HL-60 (cell line): ENCODE measurements at regions not wholly inside any gene's neighbourhood (a gene's known extent, or its start where the extent isn't known, plus 50 kb on each side); places are given as distances from the start of the nearest gene placed in this dataset.

ENCODE experiments used
- DNase-seq, 2 experiments: peaks; one replicate each; pipeline ENCODE4 v3.0.0-alpha.2; 2010 to 2020; ENCODE audit warnings: low read depth in 1 of 2, low spot score in 1 of 2
- H3K27ac ChIP-seq: fragments of 250-450 bp; sonication (Bioruptor Pico); replicated peaks from 2 replicates; pipeline ENCODE4 v1.5.1; 2020; ENCODE audit warnings: mild to moderate bottlenecking, moderate library complexity
- H3K27me3 ChIP-seq: fragments of 250-450 bp; sonication (Bioruptor Pico); 2 replicates; pipeline ENCODE4 v1.5.1; 2021; ENCODE audit warnings: mild to moderate bottlenecking, moderate library complexity; ENCODE audit not compliant: insufficient read depth, poor library complexity, severe bottlenecking
- H3K4me3 ChIP-seq: replicated peaks from 2 replicates; pipeline ENCODE4 v1.5.1; 2011; ENCODE audit warnings: mild to moderate bottlenecking, control low read depth, low read length; ENCODE audit not compliant: insufficient read depth
- GABPA ChIP-seq: IDR thresholded peaks from 2 replicates; pipeline ENCODE4 v1.6.1; 2012; ENCODE audit warnings: low read depth
- POLR2AphosphoS5 ChIP-seq: IDR thresholded peaks from 2 replicates; pipeline ENCODE4 v1.6.1; 2012; ENCODE audit warnings: low read depth
- REST ChIP-seq: IDR thresholded peaks from 2 replicates; pipeline ENCODE4 v1.6.1; 2012; ENCODE audit warnings: low read depth; ENCODE audit not compliant: insufficient replicate concordance
- SPI1 ChIP-seq: IDR thresholded peaks from 2 replicates; pipeline ENCODE4 v1.6.1; 2012; ENCODE audit warnings: low read depth, mild to moderate bottlenecking, borderline replicate concordance
- TF ChIP-seq, protein P1 (sequence below): IDR thresholded peaks from one replicate; pipeline ENCODE4 v1.5.1; 2011; ENCODE audit warnings: low read length, control low read depth, inconsistent platforms; ENCODE audit not compliant: insufficient read depth

DNA sequence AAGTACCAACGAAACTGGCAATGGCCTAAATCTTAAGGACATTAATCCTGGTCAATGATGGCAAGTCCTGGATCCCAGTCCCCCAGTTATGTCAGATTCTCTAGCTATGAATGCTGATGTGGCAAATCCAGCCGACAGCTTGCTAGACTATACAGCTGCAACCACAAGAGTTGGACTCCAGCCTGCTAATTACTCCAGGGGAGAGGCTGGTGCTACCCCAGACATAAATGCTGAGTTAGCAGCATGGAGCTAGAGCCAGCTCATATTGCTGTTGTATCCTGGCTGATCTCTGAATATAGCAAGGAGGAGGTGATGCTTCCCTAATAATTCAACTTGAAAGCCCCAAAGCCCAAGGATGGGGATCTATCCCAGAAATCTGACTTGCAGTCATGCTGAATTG, 207.1 kb downstream of the LRRN1 start:
- no peak overlapping the region for H3K27ac ChIP-seq
- DNase-seq, result no peak
- no peak for TF ChIP-seq REST
- TF ChIP-seq POLR2AphosphoS5, result no peak
- TF ChIP-seq SPI1, result no peak
- TF ChIP-seq GABPA, result no peak
- TF ChIP-seq, protein P1, sequence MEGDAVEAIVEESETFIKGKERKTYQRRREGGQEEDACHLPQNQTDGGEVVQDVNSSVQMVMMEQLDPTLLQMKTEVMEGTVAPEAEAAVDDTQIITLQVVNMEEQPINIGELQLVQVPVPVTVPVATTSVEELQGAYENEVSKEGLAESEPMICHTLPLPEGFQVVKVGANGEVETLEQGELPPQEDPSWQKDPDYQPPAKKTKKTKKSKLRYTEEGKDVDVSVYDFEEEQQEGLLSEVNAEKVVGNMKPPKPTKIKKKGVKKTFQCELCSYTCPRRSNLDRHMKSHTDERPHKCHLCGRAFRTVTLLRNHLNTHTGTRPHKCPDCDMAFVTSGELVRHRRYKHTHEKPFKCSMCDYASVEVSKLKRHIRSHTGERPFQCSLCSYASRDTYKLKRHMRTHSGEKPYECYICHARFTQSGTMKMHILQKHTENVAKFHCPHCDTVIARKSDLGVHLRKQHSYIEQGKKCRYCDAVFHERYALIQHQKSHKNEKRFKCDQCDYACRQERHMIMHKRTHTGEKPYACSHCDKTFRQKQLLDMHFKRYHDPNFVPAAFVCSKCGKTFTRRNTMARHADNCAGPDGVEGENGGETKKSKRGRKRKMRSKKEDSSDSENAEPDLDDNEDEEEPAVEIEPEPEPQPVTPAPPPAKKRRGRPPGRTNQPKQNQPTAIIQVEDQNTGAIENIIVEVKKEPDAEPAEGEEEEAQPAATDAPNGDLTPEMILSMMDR, result no peak
- no peaks in the 10 kb centered on the region for H3K27me3 ChIP-seq
- no peak overlapping the region for H3K4me3 ChIP-seq

- Histone ChIP-seq H3K27me3 (no peaks in the 10 kb centered on the region), H3K27ac (no peak overlapping the region), H3K4me3 (no peak overlapping the region)
- TF ChIP-seq, protein P1, result no peak
- TF ChIP-seq GABPA (no peak), POLR2AphosphoS5 (no peak), REST (no peak), SPI1 (no peak)
- DNase-seq, result no peak
These were observed 209.0 kb downstream of the LRRN1 start for GRCh38 chr3:4008205-4008604.

GRCh38 chr3:4011166-4011565, 211.9 kb downstream of the LRRN1 start:
- peak in 1 of 2 experiments; percentile 11 for DNase-seq
- TF ChIP-seq SPI1 (no peak), GABPA (no peak), REST (no peak), POLR2AphosphoS5 (no peak)
- TF ChIP-seq, protein P1, result no peak
- no peak overlapping the region for H3K4me3 ChIP-seq
- H3K27ac ChIP-seq, result no peak overlapping the region
- H3K27me3 ChIP-seq, result no peaks in the 10 kb centered on the region
